CD14-positive monocyte (primary cell): ENCODE measurements at regions not wholly inside any gene's neighbourhood (a gene's known extent, or its start where the extent isn't known, plus 50 kb on each side); places are given as distances from the start of the nearest gene placed in this dataset.

Experiments
- DNase-seq, 3 donors: peaks; one replicate each; pipeline ENCODE4 v3.0.0-alpha.2; 2011 to 2022
- H2AFZ ChIP-seq: 2 replicates; pipeline ENCODE4 v1.6.0; 2012; ENCODE audit warnings: mild to moderate bottlenecking, low read depth, low read length, inconsistent platforms; ENCODE audit not compliant: insufficient read depth, poor library complexity, severe bottlenecking
- H3K27ac ChIP-seq, 2 donors: 1 replicate in 1 of 2; 2 replicates in 1 of 2; pipeline ENCODE4 v1.5.1; 2012 to 2013; ENCODE audit warnings: low read length in 2 of 2, control low read depth in 1 of 2, inconsistent platforms in 1 of 2, low read depth in 1 of 2, mild to moderate bottlenecking in 1 of 2
- H3K27me3 ChIP-seq, 2 donors: one replicate each; pipeline versions ENCODE4 v1.6.0 to v1.6.1; 2011 to 2013; ENCODE audit warnings: low read length in 2 of 2; ENCODE audit not compliant: control insufficient read depth in 2 of 2, insufficient read depth in 2 of 2
- H3K36me3 ChIP-seq, 2 donors: replicated peaks in 1 of 2; 1 replicate in 1 of 2; 2 replicates in 1 of 2; pipeline versions ENCODE4 v1.5.1 to v1.6.1; 2012 to 2013; ENCODE audit warnings: low read length in 2 of 2, control low read depth in 1 of 2, inconsistent platforms in 1 of 2, mild to moderate bottlenecking in 1 of 2; ENCODE audit not compliant: insufficient read depth in 2 of 2, control insufficient read depth in 1 of 2
- H3K4me1 ChIP-seq, 2 donors: 1 replicate in 1 of 2; 2 replicates in 1 of 2; pipeline versions ENCODE4 v1.5.1 to v1.6.1; 2012 to 2013; ENCODE audit warnings: low read length in 2 of 2, control low read depth in 1 of 2, inconsistent platforms in 1 of 2, mild to moderate bottlenecking in 1 of 2, moderate library complexity in 1 of 2; ENCODE audit not compliant: insufficient read depth in 2 of 2, control insufficient read depth in 1 of 2
- H3K4me2 ChIP-seq: replicated peaks from 2 replicates; pipeline ENCODE3; 2012; ENCODE audit warnings: low read length, moderate library complexity, mild to moderate bottlenecking; ENCODE audit not compliant: poor library complexity, severe bottlenecking; ENCODE audit errors: extremely low read depth
- H3K4me3 ChIP-seq, 3 experiments: fragments of 200-600 bp in 1 of 3; sonication (generic) in 1 of 3; replicated peaks in 1 of 3; 1 replicate in 2 of 3; 2 replicates in 1 of 3; pipeline ENCODE4 v1.5.1; 2011 to 2013; ENCODE audit warnings: low read length in 3 of 3, mild to moderate bottlenecking in 3 of 3, control low read depth in 2 of 3, low read depth in 2 of 3, inconsistent platforms in 1 of 3, moderate library complexity in 1 of 3
- H3K79me2 ChIP-seq: 2 replicates; pipeline ENCODE4 v1.6.0; 2012; ENCODE audit warnings: mild to moderate bottlenecking, control low read depth, inconsistent platforms, low read length, moderate library complexity; ENCODE audit not compliant: insufficient read depth
- H3K9ac ChIP-seq: 2 replicates; pipeline ENCODE4 v1.6.0; 2017; ENCODE audit warnings: low read length, mild to moderate bottlenecking; ENCODE audit not compliant: insufficient read depth, poor library complexity, severe bottlenecking
- H3K9me3 ChIP-seq, 2 donors: replicated peaks in 1 of 2; 1 replicate in 1 of 2; 2 replicates in 1 of 2; pipeline versions ENCODE4 v1.5.1 to v1.6.1; 2012 to 2013; ENCODE audit warnings: low read length in 2 of 2, control low read depth in 1 of 2; ENCODE audit not compliant: control insufficient read depth in 1 of 2, insufficient read depth in 1 of 2
- H4K20me1 ChIP-seq: 2 replicates; pipeline ENCODE4 v1.6.0; 2012; ENCODE audit warnings: mild to moderate bottlenecking, low read length, control low read depth, moderate library complexity; ENCODE audit not compliant: insufficient read depth
- H3K27ac Mint-ChIP-seq, 7 donors: one replicate each; pipeline ENCODE4 v1.8.0; 2020; ENCODE audit warnings: mild to moderate bottlenecking in 7 of 7, mixed read lengths in 7 of 7, moderate library complexity in 6 of 7, inconsistent platforms in 2 of 7
- H3K27me3 Mint-ChIP-seq, 3 donors: one replicate each; pipeline ENCODE4 v1.8.0; 2021 to 2022; ENCODE audit warnings: low read depth in 3 of 3, mild to moderate bottlenecking in 3 of 3, mixed read lengths in 3 of 3, moderate library complexity in 3 of 3, inconsistent platforms in 1 of 3
- H3K36me3 Mint-ChIP-seq, 2 donors: one replicate each; pipeline ENCODE4 v1.8.0; 2020; ENCODE audit warnings: mixed read lengths in 2 of 2, inconsistent platforms in 1 of 2, mild to moderate bottlenecking in 1 of 2
- H3K4me1 Mint-ChIP-seq: one replicate; pipeline ENCODE4 v1.8.0; 2020; ENCODE audit warnings: mild to moderate bottlenecking, mixed read lengths
- H3K4me3 Mint-ChIP-seq, 2 donors: one replicate each; pipeline ENCODE4 v1.8.0; 2020; ENCODE audit warnings: mild to moderate bottlenecking in 2 of 2, mixed read lengths in 2 of 2, moderate library complexity in 1 of 2
- H3K9me3 Mint-ChIP-seq, 7 donors: one replicate each; pipeline ENCODE4 v1.8.0; 2020 to 2022; ENCODE audit warnings: mixed read lengths in 7 of 7, mild to moderate bottlenecking in 6 of 7, moderate library complexity in 6 of 7, inconsistent platforms in 2 of 7
- CTCF ChIP-seq: fragments of 200-600 bp; IDR thresholded peaks from one replicate; pipeline ENCODE4 v1.8.0; 2022; ENCODE audit warnings: antibody characterized with exemption, mild to moderate bottlenecking
- WGBS: methylation state at CpG from one replicate; pipeline ENCODE4 v1.1.5; 2013; ENCODE audit warnings: missing lambda C conversion rate; ENCODE audit not compliant: insufficient coverage; 5-methylcytosine and 5-hydroxymethylcytosine counted together
- intact Hi-C, 2 donors: fragments of 100-400 bp; cut with micrococcal nuclease; formaldehyde crosslinking; loops; one replicate each; pipeline versions ENCODE4 v1.15.0 to v1.15.1; 2023

DNA sequence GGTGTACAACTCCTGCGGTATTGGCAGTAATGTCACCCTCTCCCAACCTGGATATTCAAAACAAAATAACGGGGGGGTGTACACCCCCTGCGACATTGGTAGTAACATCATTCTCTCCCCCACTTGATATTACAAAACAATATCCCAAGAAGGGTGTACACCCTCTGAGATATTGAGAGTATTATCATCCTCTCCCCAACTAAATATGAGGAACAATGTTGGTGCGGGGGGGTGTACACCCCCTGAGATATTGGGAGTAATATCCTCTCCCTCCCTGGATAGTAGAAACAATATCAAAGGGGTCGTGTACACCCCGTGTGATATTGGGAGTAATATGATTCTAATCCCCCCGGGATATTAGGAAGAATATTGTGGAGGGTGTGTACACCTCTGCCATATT is 71.4 kb upstream of the ADGRA3 start:
- intact Hi-C loops: no loop called here
- Mint-ChIP-seq H3K27me3 (peaks cover 0 to 2% (median 0%) of the 10 kb centered on the region in 3 donors), H3K4me1 (no peaks in the 10 kb centered on the region), H3K27ac (no peak overlapping the region), H3K4me3 (no peak overlapping the region), H3K9me3 (peaks cover 0 to 3% (median 0%) of the 10 kb centered on the region in 7 donors), H3K36me3 (no peaks in the 10 kb centered on the region)
- TF ChIP-seq CTCF: no peak
- no peak for DNase-seq
- Histone ChIP-seq H3K4me2 (no peak overlapping the region), H3K9me3 (no peaks in the 10 kb centered on the region), H3K27ac (no peak overlapping the region), H3K9ac (no peak overlapping the region), H3K4me3 (no peak overlapping the region), H3K36me3 (no peaks in the 10 kb centered on the region), H3K4me1 (no peaks in the 10 kb centered on the region), H3K27me3 (no peaks in the 10 kb centered on the region), H2AFZ (no peak overlapping the region), H3K79me2 (no peaks in the 10 kb centered on the region), H4K20me1 (no peaks in the 10 kb centered on the region)
- no CpG with 5 or more reads among the region's 7 CpGs for WGBS

DNA sequence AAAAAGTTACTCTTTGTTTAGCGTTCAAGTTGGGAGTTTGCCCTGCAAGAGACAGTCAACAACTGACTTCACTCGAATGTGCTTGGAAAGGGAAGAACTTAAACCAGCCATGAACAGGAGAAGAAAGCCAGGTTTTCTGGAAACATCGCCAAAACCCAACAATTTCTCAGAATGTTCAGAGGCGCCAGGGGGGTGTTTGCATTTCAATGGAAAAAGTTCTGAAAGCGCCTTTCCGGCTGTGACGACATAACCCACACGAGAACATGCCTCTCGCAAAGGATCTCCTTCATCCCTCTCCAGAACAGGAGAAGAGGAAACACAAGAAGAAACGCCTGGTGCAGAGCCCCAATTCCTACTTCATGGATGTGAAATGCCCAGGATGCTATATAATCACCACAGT is 78.1 kb upstream of the ADGRA3 start:
- WGBS: 93% methylated on average over 3 of the region's 10 CpGs
- peaks cover 0 to 4% (median 0%) of the 10 kb centered on the region in 7 donors for H3K9me3 Mint-ChIP-seq
- Histone ChIP-seq H2AFZ (no peak overlapping the region), H3K4me3 (no peak overlapping the region), H3K27me3 (no peaks in the 10 kb centered on the region), H3K79me2 (no peaks in the 10 kb centered on the region), H4K20me1 (no peaks in the 10 kb centered on the region), H3K36me3 (no peaks in the 10 kb centered on the region), H3K9ac (no peak overlapping the region), H3K9me3 (no peaks in the 10 kb centered on the region), H3K4me1 (peaks cover 27 to 33% of the 10 kb centered on the region in 2 donors), H3K27ac (no peak overlapping the region), H3K4me2 (no peak overlapping the region)
- no peak overlapping the region for H3K27ac Mint-ChIP-seq
- H3K4me3 Mint-ChIP-seq: no peak overlapping the region
- H3K4me1 Mint-ChIP-seq: peaks cover 34% of the 10 kb centered on the region
- no peak for DNase-seq
- TF ChIP-seq CTCF: no peak
- intact Hi-C loops: no loop called here
- H3K27me3 Mint-ChIP-seq: peaks cover 0 to 5% (median 2%) of the 10 kb centered on the region in 3 donors
- no peaks in the 10 kb centered on the region for H3K36me3 Mint-ChIP-seq
